SK-N-SH (cell line): ENCODE measurements at regions not wholly inside any gene's neighbourhood (a gene's known extent, or its start where the extent isn't known, plus 50 kb on each side); places are given as distances from the start of the nearest gene placed in this dataset.

Experiments used
- CTCF ChIA-PET: fragments of 300-600, 350-600 bp; formaldehyde crosslinking; extraction: SDS; loops from one replicate; lab custom pipeline; 2021; lab: Yijun Ruan, JAX
- POLR2A ChIA-PET: fragments of 350-600 bp; sonication (Branson Sonifier 250); formaldehyde crosslinking; extraction: SDS; loops from one replicate; lab custom pipeline; 2020; ENCODE audit warnings: antibody characterized with exemption, inconsistent platforms; lab: Yijun Ruan, JAX
- DNase-seq: peaks from one replicate; pipeline ENCODE4 v3.0.0; 2012
- H2AFZ ChIP-seq: fragments of 200-600 bp; sonication (generic); 2 replicates; pipeline ENCODE4 v1.8.1; 2016; ENCODE audit warnings: antibody characterized with exemption, mild to moderate bottlenecking, low read depth
- H3F3A ChIP-seq: fragments of 200-600 bp; sonication (generic); replicated peaks from 2 replicates; pipeline ENCODE3; 2016; ENCODE audit warnings: antibody characterized with exemption, mild to moderate bottlenecking; ENCODE audit not compliant: insufficient read depth
- H3K27ac ChIP-seq, 2 experiments: fragments of 200-500 bp in 1 of 2; fragments of 200-600 bp in 1 of 2; sonication (Bioruptor generic) in 1 of 2; sonication (generic), shearing (Covaris generic) in 1 of 2; 2 replicates each; pipeline versions ENCODE4 v1.5.1 to v1.6.1; 2014 to 2016; ENCODE audit warnings: low read depth in 2 of 2, inconsistent platforms in 1 of 2, low read length in 1 of 2, mild to moderate bottlenecking in 1 of 2, mixed read lengths in 1 of 2
- H3K27me3 ChIP-seq: fragments of 200-600 bp; sonication (generic), shearing (Covaris generic); 2 replicates; pipeline ENCODE4 v1.6.1; 2016; ENCODE audit warnings: mixed run types; ENCODE audit not compliant: insufficient read depth
- H3K36me3 ChIP-seq, 2 experiments: fragments of 200-500 bp in 1 of 2; fragments of 200-600 bp in 1 of 2; sonication (Bioruptor generic) in 1 of 2; sonication (generic) in 1 of 2; replicated peaks in 1 of 2; 2 replicates each; pipeline versions ENCODE3 to v1.5.1; 2014 to 2016; ENCODE audit warnings: low read length in 1 of 2, mild to moderate bottlenecking in 1 of 2; ENCODE audit not compliant: insufficient read depth in 2 of 2, control insufficient read depth in 1 of 2
- H3K4me1 ChIP-seq, 2 experiments: fragments of 200-500 bp in 1 of 2; fragments of 200-600 bp in 1 of 2; sonication (Bioruptor generic) in 1 of 2; sonication (generic), shearing (Covaris generic) in 1 of 2; 2 replicates each; pipeline versions ENCODE4 v1.5.1 to v1.6.1; 2014 to 2016; ENCODE audit warnings: low read depth in 1 of 2, low read length in 1 of 2, mixed run types in 1 of 2; ENCODE audit not compliant: insufficient read depth in 2 of 2, control insufficient read depth in 1 of 2
- H3K4me2 ChIP-seq: fragments of 200-600 bp; sonication (generic), shearing (Covaris generic); 2 replicates; pipeline ENCODE4 v1.6.1; 2017; ENCODE audit warnings: mixed run types
- H3K4me3 ChIP-seq, 2 experiments: fragments of 200-500 bp in 1 of 2; fragments of 200-600 bp in 1 of 2; sonication (Bioruptor generic) in 1 of 2; sonication (generic), shearing (Covaris generic) in 1 of 2; 2 replicates each; pipeline versions ENCODE4 v1.5.1 to v1.8.1; 2014 to 2016; ENCODE audit warnings: low read depth in 2 of 2, inconsistent platforms in 1 of 2, low read length in 1 of 2, mild to moderate bottlenecking in 1 of 2, mixed read lengths in 1 of 2, moderate library complexity in 1 of 2
- H3K79me2 ChIP-seq: fragments of 200-600 bp; sonication (generic); 2 replicates; pipeline ENCODE4 v1.8.1; 2017; ENCODE audit warnings: mild to moderate bottlenecking; ENCODE audit not compliant: insufficient read depth
- H3K9ac ChIP-seq: fragments of 200-600 bp; sonication (generic); 2 replicates; pipeline ENCODE4 v1.6.1; 2017; ENCODE audit warnings: mixed run types
- H3K9me2 ChIP-seq: fragments of 200-600 bp; sonication (generic); 2 replicates; pipeline ENCODE4 v1.6.1; 2017; ENCODE audit warnings: mixed run types
- H3K9me3 ChIP-seq: fragments of 200-600 bp; sonication (generic); 2 replicates; pipeline ENCODE4 v1.6.1; 2017; ENCODE audit warnings: mixed run types, mild to moderate bottlenecking, moderate library complexity
- H4K20me1 ChIP-seq: fragments of 200-600 bp; sonication (generic); 2 replicates; pipeline ENCODE4 v1.6.1; 2017; ENCODE audit warnings: mild to moderate bottlenecking, mixed run types; ENCODE audit not compliant: insufficient read depth
- CHD2 ChIP-seq: fragments of 150-350 bp; IDR thresholded peaks from 2 replicates; pipeline ENCODE4 v1.6.1; 2018; ENCODE audit warnings: low read length; ENCODE audit not compliant: partially characterized antibody
- ELF1 ChIP-seq: IDR thresholded peaks from 2 replicates; pipeline ENCODE4 v1.4.0; 2012
- FOXM1 ChIP-seq: IDR thresholded peaks from 2 replicates; pipeline ENCODE4 v1.4.0; 2012; ENCODE audit warnings: low read depth, mild to moderate bottlenecking
- JUND ChIP-seq: IDR thresholded peaks from 2 replicates; pipeline ENCODE4 v1.4.0; 2012
- NFIC ChIP-seq: IDR thresholded peaks from 2 replicates; pipeline ENCODE4 v1.4.0; 2012; ENCODE audit warnings: borderline replicate concordance
- POLR2AphosphoS5 ChIP-seq: IDR thresholded peaks from 2 replicates; pipeline ENCODE4 v1.6.1; 2012; ENCODE audit warnings: low read depth, low read length
- REST ChIP-seq: IDR thresholded peaks from 2 replicates; pipeline ENCODE4 v1.6.1; 2012; ENCODE audit warnings: mild to moderate bottlenecking, low read depth, low read length, moderate library complexity
- RFX5 ChIP-seq: IDR thresholded peaks from 2 replicates; pipeline ENCODE4 v1.6.1; 2012; ENCODE audit warnings: mild to moderate bottlenecking, improper control_type of control experiment, low read length
- TAF1 ChIP-seq: IDR thresholded peaks from 2 replicates; pipeline ENCODE4 v1.6.1; 2012; ENCODE audit warnings: low read depth, mild to moderate bottlenecking, low read length, moderate library complexity, borderline replicate concordance
- TEAD4 ChIP-seq: IDR thresholded peaks from 2 replicates; pipeline ENCODE4 v1.4.0; 2012; ENCODE audit warnings: mild to moderate bottlenecking, borderline replicate concordance; ENCODE audit not compliant: insufficient read depth
- YY1 ChIP-seq: IDR thresholded peaks from 2 replicates; pipeline ENCODE4 v1.4.0; 2012; ENCODE audit warnings: low read depth, mild to moderate bottlenecking
- WGBS: methylation state at CpG from one replicate; pipeline ENCODE4 v1.1.6; 2017; ENCODE audit warnings: low lambda C conversion rate; 5-methylcytosine and 5-hydroxymethylcytosine counted together
- TF ChIP-seq, protein P1 (sequence below): IDR thresholded peaks from 2 replicates; pipeline ENCODE4 v1.4.0; 2012; ENCODE audit warnings: low read depth
- TF ChIP-seq, protein P2 (sequence below): fragments of 150-350 bp; IDR thresholded peaks from 2 replicates; pipeline ENCODE4 v1.6.1; 2016; ENCODE audit warnings: mild to moderate bottlenecking, low read depth, low read length

DNA sequence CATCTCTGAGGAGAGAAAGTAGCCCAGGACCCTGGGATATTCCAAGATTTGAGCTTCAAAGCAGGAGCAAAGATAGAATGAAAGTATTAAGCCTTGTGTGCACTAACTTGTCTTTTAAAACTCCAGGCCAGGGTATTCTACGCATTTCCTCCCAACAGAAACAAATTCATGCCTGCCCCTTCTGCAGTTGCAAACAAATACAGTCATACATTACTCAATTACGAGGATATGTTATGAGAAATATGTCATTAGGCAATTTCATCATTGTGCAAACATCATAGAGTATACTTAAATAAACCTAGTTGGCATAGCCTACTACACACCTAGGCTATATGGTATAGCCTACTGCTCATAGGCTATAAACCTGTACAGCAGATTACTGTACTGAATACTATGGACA, 154.5 kb upstream of the KIAA1217 start (continued):
- TF ChIP-seq, protein P1, sequence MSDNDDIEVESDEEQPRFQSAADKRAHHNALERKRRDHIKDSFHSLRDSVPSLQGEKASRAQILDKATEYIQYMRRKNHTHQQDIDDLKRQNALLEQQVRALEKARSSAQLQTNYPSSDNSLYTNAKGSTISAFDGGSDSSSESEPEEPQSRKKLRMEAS = no peak
- TF ChIP-seq YY1 (no peak), TEAD4 (no peak)

DNA sequence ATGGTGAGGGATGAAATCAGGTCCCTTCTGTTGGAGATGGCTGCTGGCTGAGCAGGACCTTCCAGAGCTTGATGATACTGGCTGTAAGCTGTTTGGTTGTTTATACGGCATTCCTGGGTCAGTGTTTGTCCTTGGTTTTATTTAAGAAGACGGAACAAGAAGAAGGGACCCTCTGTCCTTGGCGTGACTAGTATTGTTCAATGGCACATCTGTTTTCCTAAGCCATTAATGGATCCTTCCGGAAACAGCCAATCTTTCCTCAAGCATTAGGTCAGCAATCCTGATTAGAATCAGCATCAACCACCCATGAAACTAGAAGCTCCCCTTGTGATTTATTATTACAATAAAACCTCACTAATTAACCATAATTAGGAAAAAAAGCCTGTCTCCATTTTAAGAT, 128.7 kb upstream of the KIAA1217 start:
- TF ChIP-seq POLR2AphosphoS5 (no peak), NFIC (no peak), CHD2 (no peak), JUND (no peak), TAF1 (no peak), RFX5 (no peak), REST (no peak), YY1 (no peak), ELF1 (no peak), FOXM1 (no peak)
- TF ChIP-seq, protein P2, sequence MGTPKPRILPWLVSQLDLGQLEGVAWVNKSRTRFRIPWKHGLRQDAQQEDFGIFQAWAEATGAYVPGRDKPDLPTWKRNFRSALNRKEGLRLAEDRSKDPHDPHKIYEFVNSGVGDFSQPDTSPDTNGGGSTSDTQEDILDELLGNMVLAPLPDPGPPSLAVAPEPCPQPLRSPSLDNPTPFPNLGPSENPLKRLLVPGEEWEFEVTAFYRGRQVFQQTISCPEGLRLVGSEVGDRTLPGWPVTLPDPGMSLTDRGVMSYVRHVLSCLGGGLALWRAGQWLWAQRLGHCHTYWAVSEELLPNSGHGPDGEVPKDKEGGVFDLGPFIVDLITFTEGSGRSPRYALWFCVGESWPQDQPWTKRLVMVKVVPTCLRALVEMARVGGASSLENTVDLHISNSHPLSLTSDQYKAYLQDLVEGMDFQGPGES = no peak
- H3K27me3 ChIP-seq = no peaks in the 10 kb centered on the region; the same call in 1 of the 2 replicates
- no peak for DNase-seq
- no peak overlapping the region for H3K27ac ChIP-seq
- H3K4me3 ChIP-seq = no peak overlapping the region
- H3K36me3 ChIP-seq = no peaks in the 10 kb centered on the region
- no peaks in the 10 kb centered on the region for H3K4me1 ChIP-seq
- H3K79me2 ChIP-seq = no peaks in the 10 kb centered on the region
- H3F3A ChIP-seq = no peaks in the 10 kb centered on the region
- H3K9me3 ChIP-seq = no peaks in the 10 kb centered on the region
- H4K20me1 ChIP-seq = no peaks in the 10 kb centered on the region
- WGBS = 69% methylated on average over 4 of the region's 4 CpGs
- POLR2A ChIA-PET = no interaction called here
- no peak overlapping the region for H2AFZ ChIP-seq
- H3K9me2 ChIP-seq = no peaks in the 10 kb centered on the region
- H3K4me2 ChIP-seq = no peak overlapping the region
- H3K9ac ChIP-seq = no peak overlapping the region
- CTCF ChIA-PET = interaction anchor here (0.8 to 1.1 kb wide), 2 partner anchors 11 to 85 kb away, joined by 3 read pairs; no protein-coding TSS in a partner anchor
